ENCODE measurements at regions not wholly inside any gene's neighbourhood (a gene's known extent, or its start where the extent isn't known, plus 50 kb on each side); places are given as distances from the start of the nearest gene placed in this dataset.

- Histone ChIP-seq H3K36me3 (no peaks in the 10 kb centered on the region), H3K9me3 (no peaks in the 10 kb centered on the region), H3K4me3 (no peak overlapping the region), H3K27me3 (no peaks in the 10 kb centered on the region), H3K4me1 (no peaks in the 10 kb centered on the region), H3K27ac (no peak overlapping the region)
- DNase-seq (no peak), FAIRE-seq (no peak), ATAC-seq (no peak)
- no peak for TF ChIP-seq CTCF (IDR thresholded peaks at IDR 0.05)
- intact Hi-C loops (cut with DNase I): no loop called here
- WGBS, 2 donors: 54 to 66% methylated on average over 3 of the region's 3 CpGs
Measured at GRCh38 chr5:72035831-72036230, 71.4 kb upstream of the MAP1B start.

- H3K9me3 ChIP-seq: no peaks in the 10 kb centered on the region
- no peak for TF ChIP-seq CTCF (IDR thresholded peaks at IDR 0.05)
- no peak for FAIRE-seq
- no peaks in the 10 kb centered on the region for H3K4me1 ChIP-seq
- H3K27me3 ChIP-seq: no peaks in the 10 kb centered on the region
- 43 to 51% methylated on average over 3 of the region's 3 CpGs for WGBS, 2 donors
- H3K36me3 ChIP-seq: no peaks in the 10 kb centered on the region
- intact Hi-C loops (cut with DNase I): no loop called here
- DNase-seq: no peak
- H3K27ac ChIP-seq: no peak overlapping the region
- no peak for ATAC-seq
- H3K4me3 ChIP-seq: no peak overlapping the region
Measured at GRCh38 chr5:72036951-72037350, 70.3 kb upstream of the MAP1B start.

GRCh38 chr5:72040513-72040912 lies 66.8 kb upstream of the MAP1B start:
- no peak for DNase-seq
- no peaks in the 10 kb centered on the region for H3K4me1 ChIP-seq
- H3K36me3 ChIP-seq: no peaks in the 10 kb centered on the region
- FAIRE-seq: no peak
- no peak for TF ChIP-seq CTCF (IDR thresholded peaks at IDR 0.05)
- no peak for ATAC-seq
- no peaks in the 10 kb centered on the region for H3K9me3 ChIP-seq
- intact Hi-C loops (cut with DNase I): no loop called here
- H3K27ac ChIP-seq: no peak overlapping the region
- H3K4me3 ChIP-seq: no peak overlapping the region
- no peaks in the 10 kb centered on the region for H3K27me3 ChIP-seq

- intact Hi-C loops (cut with DNase I): no loop called here
- Histone ChIP-seq H3K4me1 (no peaks in the 10 kb centered on the region), H3K27me3 (no peaks in the 10 kb centered on the region), H3K9me3 (no peaks in the 10 kb centered on the region), H3K27ac (no peak overlapping the region), H3K4me3 (no peak overlapping the region), H3K36me3 (no peaks in the 10 kb centered on the region)
- no peak for TF ChIP-seq CTCF (IDR thresholded peaks at IDR 0.05)
- WGBS, 2 donors: 26 to 33% methylated on average over 2 of the region's 2 CpGs
- FAIRE-seq: no peak
- no peak for DNase-seq
- ATAC-seq: no peak
Measured at GRCh38 chr5:72041654-72042053, 65.6 kb upstream of the MAP1B start.

GRCh38 chr5:72042097-72042496 lies 65.2 kb upstream of the MAP1B start:
- DNase-seq (no peak), FAIRE-seq (no peak), ATAC-seq (no peak)
- H3K4me1 ChIP-seq: no peaks in the 10 kb centered on the region
- no peak overlapping the region for H3K4me3 ChIP-seq
- intact Hi-C loops (cut with DNase I): no loop called here
- H3K27me3 ChIP-seq: no peaks in the 10 kb centered on the region
- no peak overlapping the region for H3K27ac ChIP-seq
- H3K36me3 ChIP-seq: no peaks in the 10 kb centered on the region
- H3K9me3 ChIP-seq: no peaks in the 10 kb centered on the region
- no peak for TF ChIP-seq CTCF (IDR thresholded peaks at IDR 0.05)
- 41 to 42% methylated on average over 1 of the region's 1 CpG for WGBS, 2 donors

All from pancreas (tissue), 10 donors.